HG02678 (cell line): ENCODE measurements at regions not wholly inside any gene's neighbourhood (a gene's known extent, or its start where the extent isn't known, plus 50 kb on each side); places are given as distances from the start of the nearest gene placed in this dataset.
"Not testable (repeated sequence)": the region's sequence is repeated elsewhere in the genome, so short reads cannot be mapped to it uniquely, and the experiment has no call there.

ENCODE experiments used
- ATAC-seq: cut with Tn5 transposase; IDR thresholded peaks from one replicate; pipeline ENCODE4 v1.9.1; 2021; ENCODE audit warnings: mild to moderate bottlenecking, moderate library complexity; ENCODE audit not compliant: unreplicated experiment

DNA sequence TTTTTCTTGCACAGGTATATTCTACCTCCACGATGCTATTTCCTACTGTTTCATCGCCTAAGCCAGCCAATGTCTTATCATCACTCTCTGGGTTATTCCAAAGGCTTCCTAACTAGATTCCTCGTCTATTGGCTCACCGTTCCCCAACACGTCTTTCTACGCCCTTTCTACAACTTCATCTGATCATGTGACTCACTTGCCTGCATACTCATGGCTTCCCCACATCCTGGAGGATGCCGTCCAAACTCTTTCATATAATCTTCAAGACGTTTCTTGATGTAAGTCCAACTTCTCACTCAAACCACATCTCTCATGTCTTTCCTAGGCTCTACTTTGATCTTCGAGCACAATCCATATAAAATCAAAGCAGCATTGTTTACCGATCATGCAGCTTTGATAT is 322.0 kb upstream of the PPARGC1A start:
- ATAC-seq = no peak

DNA sequence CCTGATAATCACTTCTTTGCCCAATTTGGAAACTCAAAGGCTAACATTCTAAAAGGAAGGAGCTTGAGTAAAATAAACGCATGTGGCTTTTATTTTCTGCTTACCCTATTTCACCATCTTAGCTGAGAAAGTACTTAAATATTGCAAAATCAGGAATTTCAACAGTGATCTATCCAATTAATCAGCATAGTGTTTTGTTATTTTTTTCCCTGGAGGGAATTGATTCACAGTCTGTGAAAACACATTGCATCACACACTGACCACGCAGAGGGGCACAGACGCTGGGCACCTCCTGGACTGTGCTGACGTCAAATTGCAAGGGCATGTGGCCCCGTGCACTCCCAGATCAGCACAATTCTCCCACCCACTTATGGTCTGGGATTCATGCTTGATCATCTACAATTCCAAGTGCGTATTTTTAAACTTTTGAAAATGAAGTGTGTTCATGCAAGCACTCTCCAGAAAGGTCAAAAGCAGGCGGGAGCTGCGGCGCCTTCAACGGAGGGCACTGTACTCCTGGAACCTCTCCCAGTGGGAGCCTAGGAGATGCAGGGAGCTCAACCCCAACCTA is 320.6 kb upstream of the PPARGC1A start:
- ATAC-seq = no peak

DNA sequence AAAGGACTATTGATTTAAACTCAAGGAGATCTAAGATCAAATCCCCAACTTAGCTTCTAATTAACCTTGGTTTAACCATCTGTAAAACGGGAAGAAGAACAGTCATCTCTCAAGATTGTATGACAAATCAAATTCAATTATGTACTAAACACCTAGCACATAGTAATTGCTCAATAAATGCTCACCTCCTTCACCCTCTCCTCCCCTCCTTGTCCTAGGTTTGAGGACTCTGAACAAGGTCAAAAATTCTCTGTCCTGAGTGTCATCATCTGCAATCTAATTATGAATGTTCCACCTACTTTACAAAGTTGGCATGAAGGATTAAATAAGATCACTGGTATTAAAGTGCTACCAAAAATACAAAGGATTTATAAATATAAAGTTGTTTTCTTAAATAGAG is 320.1 kb upstream of the PPARGC1A start:
- ATAC-seq = no peak

DNA sequence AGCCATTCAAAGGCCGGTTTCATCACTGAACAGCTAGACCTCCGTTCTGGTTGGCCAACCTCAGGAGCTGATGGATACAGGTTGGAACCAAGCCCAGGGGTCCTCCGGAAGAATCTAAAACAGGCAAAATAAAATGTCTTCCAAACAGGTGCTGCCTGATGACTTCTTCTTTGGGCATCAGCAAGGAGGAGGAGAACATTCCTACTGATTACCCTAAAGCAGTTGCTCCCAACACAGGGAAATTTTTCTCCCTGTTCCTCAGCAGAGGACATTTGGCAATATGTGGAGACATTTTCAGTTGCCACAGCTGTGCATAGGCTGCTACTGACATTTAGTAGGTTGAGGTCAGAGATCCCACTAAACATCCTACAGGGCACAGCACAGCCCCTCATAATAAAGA is 319.3 kb upstream of the PPARGC1A start:
- no peak for ATAC-seq

DNA sequence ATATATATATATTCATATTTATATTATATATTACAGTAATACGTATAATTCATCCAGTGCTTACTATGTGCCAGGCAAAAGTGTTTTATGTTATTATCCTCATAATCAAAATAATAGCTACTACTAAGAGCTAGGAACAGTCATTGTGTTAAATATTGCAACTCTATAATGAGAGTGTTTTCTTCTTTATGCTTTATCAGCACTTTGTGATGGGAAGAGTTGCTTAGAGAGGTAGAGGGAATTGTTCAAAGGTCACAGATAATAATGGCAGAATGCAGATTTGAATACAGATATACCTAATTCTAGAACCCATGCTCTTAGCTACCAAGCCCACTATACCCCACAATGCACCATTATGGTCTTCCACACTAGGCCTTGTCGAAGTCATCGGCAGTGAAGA is 318.8 kb upstream of the PPARGC1A start:
- ATAC-seq = no peak

DNA sequence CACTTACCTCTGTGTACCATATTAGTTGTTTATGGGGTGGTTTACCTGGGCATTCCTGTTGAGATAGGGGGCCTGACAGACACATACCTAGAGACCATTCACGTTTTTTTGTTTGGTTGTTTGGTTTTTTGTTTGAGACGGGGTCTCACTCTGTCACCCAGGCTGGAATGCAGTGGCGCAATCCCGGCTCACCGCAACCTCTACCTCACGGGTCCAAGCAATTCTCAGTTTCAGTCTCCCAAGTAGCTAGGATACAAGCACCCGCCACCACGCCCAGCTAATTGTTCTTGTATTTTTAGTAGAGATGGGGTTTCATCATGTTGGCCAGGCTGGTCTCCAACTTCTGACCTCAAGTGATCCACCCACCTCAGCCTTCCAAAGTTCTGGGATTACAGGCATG is 314.9 kb upstream of the PPARGC1A start:
- not testable (repeated sequence) for ATAC-seq

DNA sequence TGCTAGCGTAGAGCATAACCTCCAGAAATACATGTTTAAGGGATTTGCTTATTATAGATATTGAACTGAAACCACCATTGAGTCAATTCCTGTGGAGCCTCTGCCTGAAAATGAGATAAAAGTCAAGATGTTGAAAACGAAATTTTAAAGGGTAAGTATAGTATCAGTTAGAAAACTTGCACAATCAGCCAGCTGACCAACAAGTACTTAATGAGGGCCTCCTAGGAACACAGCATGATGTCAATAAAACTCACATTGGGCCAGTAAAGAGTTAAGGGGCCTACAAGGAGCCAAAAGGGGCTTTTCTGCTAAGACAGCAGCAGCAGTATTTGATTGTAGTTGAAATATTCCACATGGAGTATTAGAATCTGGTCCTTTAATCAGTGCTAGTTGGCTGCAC is 314.1 kb upstream of the PPARGC1A start:
- ATAC-seq = no peak

DNA sequence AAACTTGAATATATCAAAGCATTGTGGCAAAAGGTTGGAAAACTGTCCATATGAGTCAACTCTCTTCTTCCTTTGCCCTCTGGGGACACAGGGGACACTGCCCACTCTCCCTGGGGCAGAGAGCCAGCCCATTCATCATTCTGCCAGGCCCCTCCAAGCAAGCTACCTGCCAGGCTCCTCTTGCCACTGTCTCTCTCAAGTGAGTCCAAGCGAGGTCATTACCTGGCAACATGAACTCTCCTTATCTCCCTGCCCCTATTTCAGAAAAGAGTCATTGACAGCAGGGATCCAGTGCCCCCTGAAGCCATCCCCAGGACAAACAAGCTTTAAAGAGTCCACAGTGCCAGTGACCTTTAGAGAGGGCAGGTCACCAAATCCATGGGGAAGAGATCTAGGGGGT is 312.7 kb upstream of the PPARGC1A start:
- ATAC-seq = no peak

DNA sequence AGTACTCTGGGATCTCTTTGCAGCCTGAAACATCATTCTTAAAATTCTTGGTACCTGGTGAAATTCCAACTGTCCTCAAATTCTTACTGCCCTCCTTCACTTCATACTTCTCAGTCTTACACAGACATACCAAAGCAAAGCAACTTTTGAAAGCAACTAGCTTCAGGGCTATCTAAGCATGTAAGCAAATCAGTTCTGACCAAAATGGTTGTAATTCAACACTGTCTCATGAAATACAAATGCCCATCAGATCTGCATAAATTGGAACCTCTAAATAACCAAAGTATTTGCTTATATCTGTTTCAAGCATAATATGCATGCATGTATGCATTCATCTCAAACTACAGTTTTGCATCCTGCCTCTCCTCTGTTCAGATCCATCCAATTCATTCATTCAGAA is 308.1 kb upstream of the PPARGC1A start:
- no peak for ATAC-seq

DNA sequence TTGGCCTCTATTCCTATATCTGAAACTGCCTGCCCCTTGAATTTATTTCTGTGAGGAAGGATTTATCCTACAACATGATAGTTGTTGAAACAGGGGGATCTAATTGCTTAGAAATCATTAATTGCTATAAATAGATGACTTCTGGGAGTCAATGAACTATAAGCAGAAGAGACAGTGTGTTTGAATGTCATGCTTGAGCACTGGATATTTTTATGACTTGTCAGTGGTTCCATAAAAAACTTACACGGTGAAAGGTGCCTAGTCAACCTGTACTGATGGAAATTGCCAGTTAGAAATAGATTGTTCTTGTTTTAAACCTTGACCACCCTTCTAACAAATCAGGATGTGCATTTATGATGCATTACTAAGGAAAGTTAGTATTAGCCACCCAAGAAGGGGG is 306.9 kb upstream of the PPARGC1A start:
- no peak for ATAC-seq

DNA sequence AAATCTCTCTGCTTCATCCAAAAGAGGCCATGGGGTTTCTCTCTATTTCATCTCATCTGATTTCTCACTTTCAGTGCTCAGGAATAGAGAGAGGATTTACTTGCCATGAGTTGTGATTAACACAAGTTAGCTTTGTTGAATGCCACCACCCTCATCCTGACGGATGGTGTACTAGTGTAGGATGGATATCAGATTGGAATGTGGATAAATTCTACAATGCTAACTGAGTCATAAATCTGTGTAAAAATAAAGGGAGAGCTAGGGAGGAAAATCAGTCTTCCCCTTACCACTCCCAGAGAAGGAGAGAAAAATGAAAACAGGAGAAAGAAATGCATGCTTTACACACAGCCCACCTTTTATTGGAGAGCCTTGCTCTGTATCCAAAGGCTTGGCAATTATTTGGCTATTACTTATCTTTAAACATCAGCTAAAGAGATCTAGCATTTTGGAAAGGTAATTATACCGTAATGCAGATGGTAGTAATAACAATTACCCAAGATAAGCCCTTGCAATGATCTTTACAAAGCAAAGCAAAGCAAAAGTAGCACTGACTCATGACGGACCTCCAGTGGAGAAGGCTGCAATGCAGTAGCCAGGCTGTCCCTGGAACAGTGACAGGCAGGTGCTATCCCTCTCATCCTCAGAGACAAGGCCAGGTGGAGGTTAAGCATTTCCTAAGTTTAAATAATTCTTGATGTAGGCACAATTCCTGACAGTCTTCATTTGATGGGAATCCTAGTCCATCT is 306.3 kb upstream of the PPARGC1A start:
- ATAC-seq = no peak

DNA sequence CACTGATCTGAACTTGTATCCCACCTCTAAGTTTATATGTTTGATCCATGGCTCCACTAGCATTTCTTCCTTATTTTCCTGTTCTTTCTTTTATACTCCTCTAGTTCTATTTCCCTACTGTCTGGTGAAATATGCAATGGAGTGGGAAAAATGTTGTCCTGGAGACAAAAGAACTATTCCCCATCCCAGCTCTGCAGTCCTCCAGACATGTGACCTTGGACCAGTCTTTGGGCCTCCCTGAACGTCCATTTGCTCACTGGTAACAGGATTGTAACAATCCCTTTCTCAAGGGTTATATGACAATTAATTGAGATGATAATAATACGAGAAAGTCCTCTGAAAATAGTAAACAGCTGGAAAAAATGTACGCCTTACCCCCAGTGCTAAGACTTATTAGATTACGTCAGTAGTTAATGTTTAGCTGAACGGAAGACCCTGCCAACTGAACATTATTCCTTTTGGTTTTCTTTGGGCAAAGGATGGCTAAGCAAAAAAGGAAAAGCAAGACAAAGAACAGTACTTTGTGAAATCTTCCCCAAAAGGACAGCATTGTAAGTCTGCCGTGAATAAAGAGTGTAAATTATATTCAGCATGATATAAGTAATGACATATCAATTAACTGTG is 302.3 kb upstream of the PPARGC1A start:
- ATAC-seq = no peak

DNA sequence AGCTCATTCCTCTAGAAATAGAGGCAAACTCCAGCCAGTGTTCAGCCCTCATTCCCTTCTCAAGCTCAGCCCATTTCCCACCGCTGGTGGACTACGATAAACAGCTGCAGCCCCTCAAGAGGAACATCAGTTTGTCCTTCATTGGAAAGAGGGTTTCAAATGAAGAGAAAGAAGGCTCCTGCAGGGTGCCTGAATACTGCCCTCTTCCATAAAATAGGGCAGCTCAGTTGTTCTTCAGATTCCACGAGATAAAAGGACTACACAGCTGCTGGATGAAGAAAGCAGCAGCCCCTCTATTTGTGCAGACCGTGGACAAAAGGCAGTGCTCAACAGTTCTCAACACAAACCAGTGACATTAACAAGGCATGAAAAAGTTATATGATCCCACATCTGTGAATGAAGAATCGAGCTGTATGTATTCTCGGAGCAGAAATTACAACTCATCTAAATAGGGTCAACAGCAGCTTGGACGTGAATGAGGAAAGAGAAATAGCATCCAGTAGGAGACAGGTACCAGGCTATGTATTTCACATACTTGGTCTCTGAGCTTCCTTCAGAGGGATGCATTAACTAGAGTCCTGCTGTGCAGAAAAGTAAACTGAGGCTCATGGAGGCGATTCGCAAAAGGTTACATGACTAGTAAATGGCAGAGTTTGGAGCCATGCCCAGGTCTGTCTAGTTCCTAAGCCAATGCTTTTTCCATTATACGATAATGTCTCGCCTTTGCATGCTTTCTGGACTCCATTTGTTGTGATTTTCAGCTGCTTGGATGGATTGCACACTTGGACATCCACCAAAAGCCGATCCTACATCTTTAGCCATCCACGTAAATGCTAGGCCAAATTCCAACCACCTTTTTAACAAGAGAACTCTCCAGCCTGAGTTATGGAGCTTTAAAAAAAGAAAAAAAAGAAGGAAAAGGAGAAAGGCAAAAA is 301.2 kb upstream of the PPARGC1A start:
- ATAC-seq = no peak

DNA sequence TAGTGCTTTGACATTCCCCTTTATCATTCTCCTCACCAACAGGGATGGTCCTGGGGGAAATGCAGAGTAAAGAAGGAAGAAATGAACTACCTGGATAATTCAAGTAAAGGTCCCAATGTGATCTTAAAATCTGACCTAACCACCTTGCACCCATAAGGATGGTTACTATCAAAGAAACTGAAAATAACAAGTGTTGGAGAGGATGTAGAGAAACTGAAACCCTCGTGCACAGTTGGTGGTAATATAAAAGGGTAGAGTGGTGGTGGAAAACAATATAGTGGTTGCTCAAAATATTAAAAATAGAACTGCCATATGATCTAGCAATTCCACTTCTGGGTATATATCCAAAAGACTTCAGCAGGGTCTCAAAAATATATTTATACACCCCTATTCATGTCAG is 298.6 kb upstream of the PPARGC1A start:
- no peak for ATAC-seq

DNA sequence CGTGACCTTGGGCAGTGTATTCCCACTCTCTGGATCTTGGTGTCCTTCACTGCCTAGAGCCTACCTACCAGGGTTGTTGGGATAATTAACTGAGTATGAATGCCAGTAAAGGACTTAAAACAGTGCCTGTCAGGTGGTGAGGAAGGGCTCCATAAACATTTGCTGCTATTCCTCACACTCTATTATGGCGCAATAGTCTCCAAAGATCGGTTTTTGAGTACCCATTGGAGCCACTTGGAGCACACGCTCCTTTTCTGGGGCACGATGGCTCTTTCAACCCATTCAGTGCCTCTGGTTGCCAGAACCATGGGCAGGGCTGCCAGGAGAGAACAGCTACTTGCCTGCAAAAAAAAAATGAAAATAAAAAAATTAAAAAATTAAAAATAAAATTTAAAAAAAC is 296.6 kb upstream of the PPARGC1A start:
- ATAC-seq = no peak

DNA sequence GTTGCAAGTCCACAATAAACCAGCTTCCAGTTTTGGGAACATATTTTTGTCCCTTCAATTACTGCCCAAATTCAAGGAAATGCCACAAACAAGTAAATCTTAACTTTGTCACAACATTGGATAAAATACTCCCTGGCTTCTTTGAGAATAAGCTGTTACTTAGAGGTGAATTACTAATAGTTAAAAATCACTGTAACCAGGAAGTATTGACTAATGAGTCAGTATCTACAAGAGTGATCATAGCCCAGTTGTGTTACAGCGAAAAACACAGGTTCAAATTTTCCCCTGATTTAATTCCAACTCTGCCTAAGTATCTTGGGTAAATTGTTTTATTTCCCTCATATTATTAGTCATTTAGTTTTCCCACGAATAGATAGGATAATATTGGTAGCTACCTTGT is 291.2 kb upstream of the PPARGC1A start:
- ATAC-seq = no peak

DNA sequence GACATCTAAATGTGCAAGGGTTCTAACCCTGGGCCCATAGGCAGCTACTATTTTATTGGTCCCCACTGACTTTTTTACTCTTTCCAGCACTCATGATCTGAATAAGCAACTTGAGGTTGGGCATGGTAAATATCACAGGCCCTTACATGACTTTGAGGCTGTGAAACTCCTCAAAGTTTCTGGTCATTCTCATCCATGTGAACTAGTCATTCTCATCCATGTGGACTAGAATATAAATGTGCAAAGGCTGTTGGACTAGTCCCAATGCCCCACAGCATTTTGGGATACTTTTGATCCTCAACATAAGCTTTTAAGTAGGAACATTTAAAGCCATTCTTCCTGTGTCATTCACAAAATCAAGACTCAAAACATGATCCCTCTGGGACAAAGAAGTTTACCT is 290.7 kb upstream of the PPARGC1A start:
- no peak for ATAC-seq

DNA sequence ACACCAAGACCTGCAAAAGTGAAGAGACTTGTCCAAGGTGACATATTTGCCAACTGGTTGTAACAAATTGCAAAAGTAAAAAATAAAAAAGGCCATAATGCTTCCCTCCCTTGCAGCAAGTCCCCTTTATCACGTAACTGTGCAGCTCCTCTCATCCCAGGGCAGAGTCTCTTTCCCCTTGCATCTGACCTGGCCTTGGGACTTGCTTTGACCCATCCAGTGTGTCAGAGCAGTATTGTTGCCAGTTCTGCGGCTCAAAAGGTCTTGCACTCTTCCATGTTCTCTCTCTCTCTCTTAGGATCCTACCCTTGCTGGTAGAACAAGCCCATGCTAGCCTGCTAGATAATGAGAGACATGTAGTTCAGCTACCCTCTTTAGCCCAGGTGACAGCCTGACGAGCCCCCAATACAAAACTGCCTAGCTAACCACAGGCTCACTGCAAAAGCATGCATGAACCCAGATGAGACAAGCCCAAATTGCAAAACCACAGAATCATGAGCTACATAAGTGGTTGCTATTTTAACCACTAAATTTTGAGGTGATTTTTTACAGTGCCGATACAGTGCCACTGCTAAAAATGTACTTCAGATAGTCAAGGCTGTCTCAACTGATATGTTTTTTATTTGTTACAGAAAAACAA is 289.5 kb upstream of the PPARGC1A start:
- no peak for ATAC-seq

DNA sequence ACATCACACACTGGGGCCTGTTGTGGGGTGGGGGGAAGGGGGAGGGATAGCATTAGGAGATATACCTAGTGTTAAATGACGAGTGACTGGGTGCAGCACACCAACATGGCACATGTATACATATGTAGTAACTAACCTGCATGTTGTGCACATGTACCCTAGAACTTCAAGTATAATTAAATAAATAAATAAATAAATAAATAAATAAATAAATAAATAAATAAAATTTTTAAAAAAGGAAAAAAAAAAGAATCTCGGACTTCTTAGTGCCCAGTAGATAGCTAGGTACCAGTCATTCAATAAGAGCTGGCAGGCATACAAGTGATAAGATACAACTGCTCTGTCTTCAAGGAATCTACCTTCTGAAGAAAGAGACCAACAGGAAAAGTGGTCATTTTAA is 287.6 kb upstream of the PPARGC1A start:
- ATAC-seq = not testable (repeated sequence)

DNA sequence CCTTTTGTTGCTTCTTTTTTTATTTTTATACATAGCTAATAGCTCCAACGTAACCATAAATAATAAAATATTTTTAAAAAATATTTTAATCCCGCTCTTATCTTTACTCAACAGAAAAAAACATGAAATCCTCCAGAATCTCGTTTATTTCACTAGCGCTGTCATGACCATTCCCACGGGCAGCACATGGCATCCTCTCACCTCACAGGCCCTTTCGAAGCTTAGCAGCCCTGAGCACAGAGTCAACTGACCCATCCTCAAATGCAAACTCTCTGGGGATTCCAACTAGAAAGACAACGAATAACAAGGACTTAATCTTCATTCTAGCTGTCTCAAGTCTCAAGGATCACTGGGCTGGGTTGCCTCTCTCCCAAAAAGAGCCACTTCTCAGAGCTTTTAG is 285.9 kb upstream of the PPARGC1A start:
- ATAC-seq = no peak

DNA sequence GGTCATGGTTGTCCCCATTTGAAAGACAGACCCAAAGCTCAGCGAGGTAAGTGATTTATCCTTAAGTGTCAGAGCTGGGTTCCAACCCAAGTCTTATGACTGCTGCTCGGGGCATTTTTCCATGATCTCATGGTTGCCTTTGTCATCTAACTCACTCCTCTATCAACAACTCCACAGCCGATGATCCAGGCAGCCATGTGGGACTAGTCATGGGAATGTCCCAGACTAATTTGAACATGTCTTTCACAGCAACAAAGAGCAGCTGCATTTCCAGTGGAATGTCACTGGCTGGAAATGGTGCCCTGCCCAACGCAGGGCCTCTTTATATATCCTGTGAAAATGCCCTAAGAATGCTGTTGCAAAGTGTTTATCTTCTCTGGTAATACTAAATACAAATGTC is 284.8 kb upstream of the PPARGC1A start:
- no peak for ATAC-seq
